Loucy (cell line): ENCODE measurements at regions not wholly inside any gene's neighbourhood (a gene's known extent, or its start where the extent isn't known, plus 50 kb on each side); places are given as distances from the start of the nearest gene placed in this dataset.

ENCODE experiments used
- H2AFZ ChIP-seq: fragments of 200-600 bp; sonication (generic); 2 replicates; pipeline ENCODE4 v1.6.0; 2016; ENCODE audit warnings: antibody characterized with exemption, mild to moderate bottlenecking, low read length, moderate library complexity
- H3F3A ChIP-seq: fragments of 200-600 bp; 2 replicates; pipeline ENCODE4 v1.6.0; 2016; ENCODE audit warnings: antibody characterized with exemption, low read depth, mild to moderate bottlenecking
- H3K27me3 ChIP-seq: fragments of 200-600 bp; sonication (generic); 2 replicates; pipeline ENCODE4 v1.6.1; 2014; ENCODE audit warnings: low read length, mild to moderate bottlenecking; ENCODE audit not compliant: insufficient read depth, poor library complexity, severe bottlenecking
- H3K36me3 ChIP-seq: fragments of 200-600 bp; sonication (generic); 2 replicates; pipeline ENCODE4 v1.6.1; 2016; ENCODE audit warnings: low read length; ENCODE audit not compliant: insufficient read depth
- H3K4me1 ChIP-seq: fragments of 200-600 bp; sonication (generic); 2 replicates; pipeline ENCODE4 v1.5.1; 2014; ENCODE audit warnings: low read length, mild to moderate bottlenecking; ENCODE audit not compliant: insufficient read depth, poor library complexity, severe bottlenecking
- H3K4me2 ChIP-seq: fragments of 200-600 bp; sonication (generic); 2 replicates; pipeline ENCODE4 v1.6.0; 2014; ENCODE audit warnings: antibody characterized with exemption, low read length, low read depth, mild to moderate bottlenecking; ENCODE audit not compliant: poor library complexity, severe bottlenecking
- H3K4me3 ChIP-seq: fragments of 200-600 bp; sonication (generic); 2 replicates; pipeline ENCODE4 v1.5.1; 2014; ENCODE audit warnings: low read length, mild to moderate bottlenecking, mixed read lengths; ENCODE audit not compliant: poor library complexity, severe bottlenecking
- H3K79me2 ChIP-seq: fragments of 200-600 bp; sonication (generic); 2 replicates; pipeline ENCODE4 v1.6.1; 2014; ENCODE audit warnings: low read length; ENCODE audit not compliant: insufficient read depth
- H3K9ac ChIP-seq: fragments of 200-600 bp; sonication (generic); 2 replicates; pipeline ENCODE4 v1.6.0; 2014; ENCODE audit warnings: mild to moderate bottlenecking, low read depth, low read length, moderate library complexity; ENCODE audit not compliant: poor library complexity, severe bottlenecking
- H3K9me2 ChIP-seq: fragments of 200-600 bp; sonication (generic); replicated peaks from 2 replicates; pipeline ENCODE4 v1.6.1; 2016; ENCODE audit warnings: low read depth, low read length, mixed read lengths
- H3K9me3 ChIP-seq: fragments of 200-600 bp; sonication (generic); 2 replicates; pipeline ENCODE4 v1.6.1; 2014; ENCODE audit warnings: mild to moderate bottlenecking, antibody characterized with exemption, low read length, low read depth; ENCODE audit not compliant: insufficient read depth
- H4K20me1 ChIP-seq: fragments of 200-600 bp; sonication (generic); 2 replicates; pipeline ENCODE4 v1.6.0; 2014; ENCODE audit warnings: antibody characterized with exemption, low read length, mild to moderate bottlenecking; ENCODE audit not compliant: insufficient read depth, poor library complexity, severe bottlenecking
- CTCF ChIP-seq: fragments of 200-600 bp; sonication (generic); conservative IDR thresholded peaks from 2 replicates; pipeline ENCODE4 v1.5.1; 2014; ENCODE audit warnings: mild to moderate bottlenecking, antibody characterized with exemption, low read length
- EZH2phosphoT487 ChIP-seq: fragments of 200-600 bp; IDR thresholded peaks from 2 replicates; pipeline ENCODE4 v1.6.1; 2018; ENCODE audit warnings: antibody characterized with exemption, mild to moderate bottlenecking, moderate library complexity, borderline replicate concordance

- H3K9me2 ChIP-seq: no peaks in the 10 kb centered on the region
- no peak for TF ChIP-seq CTCF
- TF ChIP-seq EZH2phosphoT487: no peak
Observed at GRCh38 chr4:14257903-14258302, 630.4 kb upstream of the BOD1L1 start.

GRCh38 chr4:14259936-14260335, 632.4 kb upstream of the BOD1L1 start:
- H3K36me3 ChIP-seq: no peaks in the 10 kb centered on the region
- no peaks in the 10 kb centered on the region for H3K27me3 ChIP-seq
- H3K9ac ChIP-seq: no peak overlapping the region
- peaks cover 5% of the 10 kb centered on the region for H3K4me1 ChIP-seq
- H3K9me2 ChIP-seq: no peaks in the 10 kb centered on the region
- TF ChIP-seq CTCF: no peak
- no peak for TF ChIP-seq EZH2phosphoT487
- no peak overlapping the region for H3K4me2 ChIP-seq
- no peak overlapping the region for H2AFZ ChIP-seq
- H3K79me2 ChIP-seq: no peaks in the 10 kb centered on the region
- H3F3A ChIP-seq: no peaks in the 10 kb centered on the region
- no peak overlapping the region for H3K4me3 ChIP-seq
- H3K9me3 ChIP-seq: no peaks in the 10 kb centered on the region
- H4K20me1 ChIP-seq: no peaks in the 10 kb centered on the region

More at GRCh38 chr4:14257903-14258302, 630.4 kb upstream of the BOD1L1 start:
- no peak overlapping the region for H3K4me2 ChIP-seq
- H4K20me1 ChIP-seq: no peaks in the 10 kb centered on the region
- H3K36me3 ChIP-seq: no peaks in the 10 kb centered on the region
- H3K9me3 ChIP-seq: no peaks in the 10 kb centered on the region
- no peaks in the 10 kb centered on the region for H3F3A ChIP-seq
- no peaks in the 10 kb centered on the region for H3K27me3 ChIP-seq
- no peak overlapping the region for H3K9ac ChIP-seq
- no peak overlapping the region for H2AFZ ChIP-seq
- no peak overlapping the region for H3K4me3 ChIP-seq
- peaks cover 10% of the 10 kb centered on the region for H3K4me1 ChIP-seq
- H3K79me2 ChIP-seq: no peaks in the 10 kb centered on the region

DNA sequence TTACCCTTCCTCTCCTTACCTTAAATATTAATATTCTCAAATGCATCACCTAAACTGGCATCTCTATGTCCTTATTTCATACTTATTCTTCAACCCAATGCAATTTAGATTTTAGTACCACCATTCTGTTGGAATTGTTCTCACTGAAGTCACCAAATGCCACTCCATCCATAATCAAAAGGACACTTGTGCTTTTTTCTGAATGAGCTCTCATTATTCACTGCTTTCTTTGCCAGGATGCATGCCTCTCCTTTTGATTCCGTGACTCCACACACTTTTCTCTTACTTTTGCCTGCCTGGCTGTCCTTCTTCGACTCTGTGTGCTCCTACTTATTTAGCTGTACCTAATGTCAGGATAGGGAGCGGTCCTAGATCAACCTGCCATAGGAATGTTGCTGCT, 633.1 kb upstream of the BOD1L1 start:
- Histone ChIP-seq H3K79me2 (no peaks in the 10 kb centered on the region), H3F3A (no peaks in the 10 kb centered on the region), H2AFZ (no peak overlapping the region), H3K9ac (no peak overlapping the region), H3K36me3 (no peaks in the 10 kb centered on the region), H3K27me3 (no peaks in the 10 kb centered on the region), H3K4me3 (no peak overlapping the region), H3K9me2 (no peaks in the 10 kb centered on the region), H3K4me1 (no peaks in the 10 kb centered on the region), H4K20me1 (no peaks in the 10 kb centered on the region), H3K4me2 (no peak overlapping the region), H3K9me3 (no peaks in the 10 kb centered on the region)
- TF ChIP-seq EZH2phosphoT487 (no peak), CTCF (no peak)
